Activated CD4-positive, alpha-beta T cell treated with anti-CD3 and anti-CD28 coated beads for 24 hours (primary cell): ENCODE measurements at regions not wholly inside any gene's neighbourhood (a gene's known extent, or its start where the extent isn't known, plus 50 kb on each side); places are given as distances from the start of the nearest gene placed in this dataset.

Source experiments
- DNase-seq, 2 donors: peaks; one replicate each; pipeline ENCODE4 v3.0.0-alpha.2; 2020; ENCODE audit warnings: low read depth in 2 of 2

DNA sequence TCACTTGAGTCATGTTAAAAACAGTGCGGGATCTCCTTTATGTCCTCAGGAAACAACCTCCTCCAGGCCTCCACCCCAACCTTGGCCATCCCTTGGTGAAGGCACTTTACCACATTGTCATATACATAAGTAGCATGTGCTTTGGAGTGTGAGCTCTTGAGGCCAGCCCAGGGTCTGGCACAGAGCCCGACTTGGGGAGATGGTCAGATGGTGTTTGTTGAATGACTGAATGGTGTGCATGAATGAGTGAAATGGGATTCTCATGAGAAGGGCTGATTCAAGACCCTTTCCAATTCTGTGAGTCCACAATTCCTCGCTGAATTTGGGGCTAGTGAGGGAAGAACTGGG lies 52.9 kb upstream of the DLK1 start:
- DNase-seq: no peak

- DNase-seq: no peak
These were observed 52.3 kb upstream of the DLK1 start for GRCh38 chr14:100674428-100674827.

DNA sequence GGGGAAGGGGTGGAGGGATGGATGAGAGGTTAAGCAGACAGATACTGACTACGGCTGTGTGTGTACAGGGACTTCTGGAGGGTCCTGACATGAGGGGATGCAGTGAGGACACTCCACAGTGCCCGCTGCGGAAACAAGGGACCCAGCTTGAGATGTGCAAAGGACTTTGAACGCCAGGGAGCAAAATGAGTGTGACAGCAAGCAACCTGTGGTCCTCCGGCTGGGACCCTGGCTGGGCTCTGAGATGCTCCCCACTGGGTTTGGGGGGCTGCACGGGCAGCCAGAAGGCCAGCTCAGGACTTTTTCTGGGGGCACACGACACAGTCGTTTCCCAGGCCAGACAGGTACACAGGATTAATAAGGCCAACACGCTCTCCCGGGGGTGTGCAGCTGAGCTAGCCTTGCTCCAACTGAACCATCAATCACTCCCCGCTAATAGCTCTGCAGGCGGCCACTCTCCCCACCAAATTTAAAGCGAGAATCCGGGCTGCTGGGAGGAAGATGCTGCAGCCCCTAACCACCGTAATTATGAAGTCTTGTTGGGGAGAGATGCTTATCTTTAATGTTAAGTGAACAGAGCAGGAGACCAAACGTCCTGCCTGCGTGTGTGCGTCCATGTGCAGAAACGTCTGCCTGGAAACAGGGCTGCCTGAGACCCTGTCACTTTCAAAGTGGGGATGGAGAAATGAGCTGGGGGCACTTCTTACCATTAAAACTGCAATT lies 51.6 kb upstream of the DLK1 start:
- DNase-seq: no peak

GRCh38 chr14:100675699-100676684 lies 50.7 kb upstream of the DLK1 start:
- no peak for DNase-seq
